Nephron progenitor cell (in vitro differentiated cells): ENCODE measurements at regions not wholly inside any gene's neighbourhood (a gene's known extent, or its start where the extent isn't known, plus 50 kb on each side); places are given as distances from the start of the nearest gene placed in this dataset.

ENCODE experiments used
- DNase-seq: peaks from one replicate; pipeline ENCODE4 v3.0.0; 2021
- H3K27ac Mint-ChIP-seq: 2 replicates; pipeline ENCODE4 v1.8.0; 2021; ENCODE audit warnings: mild to moderate bottlenecking, moderate library complexity, mixed read lengths
- H3K27me3 Mint-ChIP-seq: 2 replicates; pipeline ENCODE4 v1.8.0; 2021; ENCODE audit warnings: mild to moderate bottlenecking, low read depth, mixed read lengths; ENCODE audit not compliant: poor library complexity
- H3K36me3 Mint-ChIP-seq: 2 replicates; pipeline ENCODE4 v1.8.0; 2021; ENCODE audit warnings: low read depth, mixed read lengths
- H3K4me1 Mint-ChIP-seq: 2 replicates; pipeline ENCODE4 v1.8.0; 2021; ENCODE audit warnings: mixed read lengths
- H3K4me3 Mint-ChIP-seq: 2 replicates; pipeline ENCODE4 v1.8.0; 2021; ENCODE audit warnings: mild to moderate bottlenecking, moderate library complexity, mixed read lengths
- H3K9me3 Mint-ChIP-seq: 2 replicates; pipeline ENCODE4 v1.8.0; 2021; ENCODE audit warnings: mild to moderate bottlenecking, moderate library complexity, mixed read lengths
- TF ChIP-seq, protein P1 (sequence below): fragments of 200-600 bp; sonication (generic); IDR thresholded peaks from 2 replicates; pipeline ENCODE4 v1.5.0; 2021; ENCODE audit warnings: antibody characterized with exemption

GRCh38 chr1:25017436-25018109 is 87.5 kb upstream of the RUNX3 start:
- no peak overlapping the region for H3K4me3 Mint-ChIP-seq
- H3K4me1 Mint-ChIP-seq = peaks cover 35% of the 10 kb centered on the region
- no peaks in the 10 kb centered on the region for H3K9me3 Mint-ChIP-seq
- peaks cover 5% of the 10 kb centered on the region for H3K27me3 Mint-ChIP-seq
- DNase-seq = peak; percentile 45
- H3K27ac Mint-ChIP-seq = peak overlapping the region; percentile 59
- H3K36me3 Mint-ChIP-seq = no peaks in the 10 kb centered on the region
- TF ChIP-seq, protein P1, sequence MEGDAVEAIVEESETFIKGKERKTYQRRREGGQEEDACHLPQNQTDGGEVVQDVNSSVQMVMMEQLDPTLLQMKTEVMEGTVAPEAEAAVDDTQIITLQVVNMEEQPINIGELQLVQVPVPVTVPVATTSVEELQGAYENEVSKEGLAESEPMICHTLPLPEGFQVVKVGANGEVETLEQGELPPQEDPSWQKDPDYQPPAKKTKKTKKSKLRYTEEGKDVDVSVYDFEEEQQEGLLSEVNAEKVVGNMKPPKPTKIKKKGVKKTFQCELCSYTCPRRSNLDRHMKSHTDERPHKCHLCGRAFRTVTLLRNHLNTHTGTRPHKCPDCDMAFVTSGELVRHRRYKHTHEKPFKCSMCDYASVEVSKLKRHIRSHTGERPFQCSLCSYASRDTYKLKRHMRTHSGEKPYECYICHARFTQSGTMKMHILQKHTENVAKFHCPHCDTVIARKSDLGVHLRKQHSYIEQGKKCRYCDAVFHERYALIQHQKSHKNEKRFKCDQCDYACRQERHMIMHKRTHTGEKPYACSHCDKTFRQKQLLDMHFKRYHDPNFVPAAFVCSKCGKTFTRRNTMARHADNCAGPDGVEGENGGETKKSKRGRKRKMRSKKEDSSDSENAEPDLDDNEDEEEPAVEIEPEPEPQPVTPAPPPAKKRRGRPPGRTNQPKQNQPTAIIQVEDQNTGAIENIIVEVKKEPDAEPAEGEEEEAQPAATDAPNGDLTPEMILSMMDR = peak; percentile 25

DNA sequence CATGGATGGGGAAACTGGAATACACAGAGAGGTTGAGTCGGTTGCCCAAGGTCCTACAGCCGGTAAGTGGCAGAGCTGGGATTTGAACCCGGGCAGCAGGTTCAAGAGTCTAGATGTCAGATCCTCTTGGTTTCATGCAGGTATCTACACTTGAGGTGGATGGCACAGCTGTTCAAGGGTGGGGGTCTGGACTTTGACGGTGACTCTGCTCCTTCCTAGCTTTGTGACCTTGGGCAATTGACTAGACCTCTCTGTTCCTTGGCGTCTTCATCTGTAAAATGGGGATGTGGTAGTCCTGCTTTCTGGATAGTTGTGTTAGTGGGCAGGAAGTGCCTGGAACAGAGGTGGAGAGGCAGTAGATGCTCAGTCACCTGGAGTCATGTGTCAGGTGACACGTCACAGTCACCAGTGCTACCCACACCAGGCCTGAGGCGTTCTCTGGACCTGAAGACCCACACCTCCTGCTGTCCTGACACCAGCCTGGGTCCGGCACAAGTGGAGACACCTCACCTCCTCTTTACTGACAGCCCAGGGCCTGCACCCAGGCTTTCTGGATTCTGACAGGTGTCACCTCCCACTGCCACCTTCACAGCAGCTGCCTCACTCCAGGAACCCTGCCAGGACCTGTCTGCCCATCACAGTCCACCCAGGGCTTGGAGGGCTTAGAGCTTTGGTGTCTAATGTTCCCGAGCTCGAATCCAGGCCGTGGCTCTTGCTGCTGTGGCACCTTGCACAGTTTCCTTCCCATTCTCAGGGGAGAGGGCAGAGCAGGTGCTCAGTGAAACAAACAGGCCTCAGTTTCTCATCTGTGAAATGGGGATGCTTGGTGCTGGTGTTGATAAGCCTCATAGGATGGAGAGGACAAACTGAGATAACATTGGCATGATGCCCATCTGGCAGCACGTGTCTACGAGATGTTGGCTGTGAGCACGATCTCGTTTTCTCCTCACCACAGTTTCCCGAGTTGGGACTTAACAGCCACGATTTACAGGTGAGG is 83.2 kb upstream of the RUNX3 start:
- DNase-seq = no peak
- peaks cover 2% of the 10 kb centered on the region for H3K27me3 Mint-ChIP-seq
- TF ChIP-seq, protein P1 = no peak
- no peak overlapping the region for H3K4me3 Mint-ChIP-seq
- H3K4me1 Mint-ChIP-seq = peaks cover 26% of the 10 kb centered on the region
- H3K27ac Mint-ChIP-seq = no peak overlapping the region
- peaks cover 2% of the 10 kb centered on the region for H3K9me3 Mint-ChIP-seq
- no peaks in the 10 kb centered on the region for H3K36me3 Mint-ChIP-seq

- H3K27me3 Mint-ChIP-seq = peaks cover 11% of the 10 kb centered on the region
- peak; percentile 22 for DNase-seq
- peaks cover 2% of the 10 kb centered on the region for H3K9me3 Mint-ChIP-seq
- H3K4me3 Mint-ChIP-seq = peak overlapping the region; percentile 33
- H3K27ac Mint-ChIP-seq = peak overlapping the region; percentile 81
- TF ChIP-seq, protein P1 = no peak
- peaks cover 21% of the 10 kb centered on the region for H3K4me1 Mint-ChIP-seq
- no peaks in the 10 kb centered on the region for H3K36me3 Mint-ChIP-seq
Observed at GRCh38 chr1:25011943-25012638, 82.0 kb upstream of the RUNX3 start.

DNA sequence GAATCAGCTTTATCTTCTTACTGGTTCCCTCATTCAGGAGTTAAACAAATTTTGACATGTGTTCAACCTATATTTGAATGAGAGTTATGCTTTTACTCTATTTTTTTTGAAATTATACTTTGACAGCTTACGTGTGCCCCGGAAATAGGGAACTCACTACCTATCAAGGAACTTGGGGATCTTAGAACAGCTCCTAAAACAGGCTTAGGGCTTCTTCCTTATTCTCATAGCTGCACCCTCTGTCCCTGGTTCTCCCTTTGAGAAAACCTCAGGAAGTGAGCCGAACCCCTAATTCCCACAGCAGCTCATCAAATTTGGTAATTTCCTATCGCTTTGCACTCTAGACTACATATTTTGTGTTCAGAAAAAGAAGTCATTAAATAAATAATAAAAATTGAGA is 81.2 kb upstream of the RUNX3 start:
- no peak overlapping the region for H3K4me3 Mint-ChIP-seq
- TF ChIP-seq, protein P1 = no peak
- no peak for DNase-seq
- H3K27me3 Mint-ChIP-seq = peaks cover 19% of the 10 kb centered on the region
- H3K4me1 Mint-ChIP-seq = peaks cover 28% of the 10 kb centered on the region
- no peak overlapping the region for H3K27ac Mint-ChIP-seq
- peaks cover 2% of the 10 kb centered on the region for H3K9me3 Mint-ChIP-seq
- no peaks in the 10 kb centered on the region for H3K36me3 Mint-ChIP-seq

DNA sequence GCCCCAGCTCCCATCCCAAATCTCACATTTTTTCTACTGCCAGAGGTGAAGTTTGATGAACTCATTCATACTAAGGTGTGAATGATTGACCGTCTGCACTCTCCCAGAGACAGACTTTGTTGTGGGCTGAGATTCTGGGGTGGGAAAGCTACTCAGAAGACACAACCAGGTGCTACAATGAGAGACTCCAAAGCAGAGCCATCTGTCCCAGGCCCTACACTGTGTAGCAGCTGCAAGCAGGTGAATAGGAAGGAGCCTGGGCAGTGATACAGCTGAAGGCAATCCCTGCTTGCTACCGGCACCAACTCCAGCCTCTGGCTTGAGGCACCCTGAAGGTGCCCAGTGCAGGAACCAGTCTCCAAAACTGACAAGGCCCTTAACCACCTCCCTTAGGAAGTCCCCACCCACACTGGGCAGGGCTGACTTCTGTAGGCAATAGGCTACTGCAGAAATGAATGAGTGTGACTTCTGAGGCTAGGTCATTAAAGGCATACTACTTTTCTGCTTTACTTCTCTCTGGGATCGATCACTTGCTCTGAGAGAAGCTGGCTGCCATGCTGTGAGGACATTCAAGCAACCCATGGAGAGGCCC is 79.7 kb upstream of the RUNX3 start:
- Mint-ChIP-seq H3K9me3 (peaks cover 2% of the 10 kb centered on the region), H3K27me3 (peaks cover 25% of the 10 kb centered on the region), H3K4me1 (peaks cover 36% of the 10 kb centered on the region), H3K4me3 (no peak overlapping the region), H3K27ac (no peak overlapping the region), H3K36me3 (no peaks in the 10 kb centered on the region)
- no peak for DNase-seq
- TF ChIP-seq, protein P1 = no peak
